GM19438 (cell line): ENCODE measurements at regions not wholly inside any gene's neighbourhood (a gene's known extent, or its start where the extent isn't known, plus 50 kb on each side); places are given as distances from the start of the nearest gene placed in this dataset.
"Not testable (repeated sequence)": the region's sequence is repeated elsewhere in the genome, so short reads cannot be mapped to it uniquely, and the experiment has no call there.

Experiments used
- ATAC-seq: cut with Tn5 transposase; IDR thresholded peaks from one replicate; pipeline ENCODE4 v1.9.1; 2021; ENCODE audit warnings: low read depth; ENCODE audit not compliant: unreplicated experiment

GRCh38 chr5:126253406-126253805, 169.8 kb upstream of the GRAMD2B start:
- no peak for ATAC-seq

DNA sequence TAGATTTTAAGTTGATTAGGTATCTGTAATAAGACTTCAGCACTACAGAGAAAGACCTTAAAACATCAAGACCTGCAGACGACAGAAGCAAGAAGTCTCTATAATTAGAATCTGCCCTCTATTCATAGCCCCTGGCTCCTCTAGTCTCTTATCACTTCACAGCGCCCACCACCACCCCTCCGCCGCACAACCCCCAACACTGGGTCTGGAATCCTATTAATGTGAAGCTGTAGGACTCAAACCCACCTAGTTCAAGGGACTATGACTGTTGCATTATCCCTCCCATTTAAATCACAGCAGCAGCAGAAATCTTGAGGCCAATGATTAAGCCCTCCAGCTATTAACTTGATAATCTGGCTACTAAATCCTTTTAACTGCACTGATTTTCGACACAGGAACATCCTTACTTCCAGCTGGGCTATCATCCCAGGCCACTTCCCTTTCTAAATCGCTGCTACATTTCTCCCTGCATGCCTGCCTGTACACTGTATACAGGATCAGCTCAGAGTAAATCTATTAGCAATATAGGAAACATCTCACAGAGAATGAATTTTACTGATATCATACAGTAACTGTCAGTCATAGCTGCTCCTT, 159.5 kb upstream of the GRAMD2B start:
- no peak for ATAC-seq

DNA sequence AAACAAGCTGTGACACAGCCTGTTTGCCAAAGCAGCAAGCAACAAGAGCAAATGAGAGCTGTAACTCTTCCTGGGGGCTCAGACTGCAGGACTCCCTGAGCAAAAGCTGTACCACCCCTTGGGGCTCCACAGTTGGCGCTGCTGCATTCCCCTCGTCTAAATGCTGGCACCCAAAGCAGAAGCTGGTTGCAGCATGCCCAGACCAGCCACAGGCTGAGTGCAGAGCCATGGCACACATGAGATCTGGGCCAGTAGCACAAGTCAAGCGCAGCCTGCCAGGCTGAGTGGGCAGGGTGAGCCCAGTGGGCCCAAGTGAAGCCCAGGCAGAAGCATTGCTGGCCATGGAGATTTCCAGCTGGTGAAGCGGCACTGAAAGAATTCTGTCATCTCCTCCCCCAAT, 157.3 kb upstream of the GRAMD2B start:
- ATAC-seq = no peak

DNA sequence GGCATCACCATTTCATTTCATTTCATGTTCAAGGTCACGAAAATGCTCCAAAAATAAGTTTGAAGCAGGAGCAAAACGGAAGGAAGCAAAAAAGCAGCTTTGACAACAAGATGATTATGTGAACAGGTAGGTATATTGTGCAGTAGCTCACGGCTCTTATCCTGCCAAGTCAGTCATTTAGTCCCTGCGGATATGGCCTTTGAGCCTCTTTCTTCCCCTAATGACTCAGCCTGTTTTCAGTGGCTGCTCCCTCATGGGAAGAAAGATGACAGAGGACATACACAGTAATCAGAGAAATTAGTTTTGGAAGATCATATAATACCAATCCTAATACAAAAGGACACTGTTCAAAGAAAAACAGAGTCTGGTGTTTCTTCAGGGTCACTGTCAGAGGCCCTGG, 155.8 kb upstream of the GRAMD2B start:
- ATAC-seq = no peak

DNA sequence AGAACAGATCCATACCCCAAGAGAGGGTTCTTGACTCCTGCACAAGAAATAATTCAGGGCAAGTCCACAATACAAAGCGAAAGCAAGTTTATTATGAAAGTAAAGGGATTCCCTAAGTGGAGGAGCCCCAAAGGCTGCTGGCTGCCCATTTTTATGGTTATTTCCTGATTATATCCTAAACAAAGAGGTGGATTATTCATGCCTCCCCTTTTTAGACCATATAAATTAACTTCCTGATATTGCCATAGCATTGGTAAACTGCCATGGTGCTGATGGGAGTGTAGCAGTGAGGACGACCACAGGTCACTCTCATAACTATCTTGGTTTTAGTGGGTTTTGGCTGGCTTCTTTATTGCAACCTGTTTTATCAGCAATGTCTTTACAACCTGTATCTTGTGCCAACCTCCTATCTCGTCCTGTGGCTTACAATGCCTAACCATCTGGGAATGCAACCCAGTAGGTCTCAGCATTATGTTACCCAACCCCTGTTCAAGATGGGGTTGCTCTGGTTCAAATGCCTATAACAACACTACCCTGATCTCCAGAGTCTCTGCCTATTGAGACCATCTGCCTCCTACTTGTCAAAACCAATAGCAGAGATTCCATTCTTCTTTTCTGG, 154.4 kb upstream of the GRAMD2B start:
- ATAC-seq = no peak

DNA sequence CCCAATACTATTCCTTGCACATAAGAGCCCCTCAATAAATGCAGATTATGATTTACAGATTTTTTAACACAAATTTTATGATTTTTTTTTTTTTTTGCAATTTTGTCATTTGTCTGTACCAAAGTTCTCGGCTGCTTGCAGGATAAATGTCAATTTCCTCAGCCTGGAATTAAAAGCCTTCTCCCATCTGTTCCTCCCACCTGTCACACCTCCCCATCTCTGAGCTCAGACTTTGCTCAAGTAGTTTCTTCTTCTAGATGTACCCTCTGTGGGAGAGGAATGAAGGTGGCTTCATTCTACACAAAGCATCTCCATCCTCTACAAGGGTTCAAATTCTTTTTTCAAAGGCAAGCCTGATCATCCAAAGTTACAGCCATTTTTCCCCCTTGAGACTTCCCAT, 153.7 kb upstream of the GRAMD2B start:
- no peak for ATAC-seq

GRCh38 chr5:126271141-126271540, 152.1 kb upstream of the GRAMD2B start:
- no peak for ATAC-seq

DNA sequence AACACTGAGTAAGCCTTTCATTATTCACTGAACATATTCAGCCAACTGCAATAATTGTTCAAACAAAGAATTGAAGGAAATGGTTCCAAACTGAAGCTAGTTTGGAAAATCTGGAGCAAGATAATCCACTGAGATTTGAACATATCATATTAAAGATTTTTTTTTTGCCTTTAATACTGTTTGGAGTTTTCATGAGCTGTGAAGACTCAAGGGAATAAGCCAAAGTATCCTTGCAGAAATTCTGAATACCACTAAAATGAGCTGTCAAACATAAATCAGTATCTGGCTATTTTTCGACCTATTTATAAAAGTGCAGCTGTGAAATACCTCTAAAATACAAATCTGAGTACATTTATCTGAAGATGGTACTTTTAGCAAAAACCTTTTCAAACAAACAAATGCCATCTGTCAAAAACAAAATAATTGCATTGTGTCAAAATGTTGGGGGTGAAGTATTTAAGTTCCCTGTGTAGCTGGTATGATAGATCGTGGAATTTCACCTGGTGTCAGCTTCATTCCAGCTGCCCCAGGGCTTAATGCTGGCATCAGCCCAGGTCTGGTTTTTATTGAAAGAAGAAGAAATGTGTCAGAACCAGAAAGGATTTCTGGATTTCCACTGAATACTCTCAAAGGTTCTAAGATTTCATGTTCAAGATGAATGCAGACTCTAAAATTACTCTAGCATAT, 149.0 kb upstream of the GRAMD2B start:
- no peak for ATAC-seq

DNA sequence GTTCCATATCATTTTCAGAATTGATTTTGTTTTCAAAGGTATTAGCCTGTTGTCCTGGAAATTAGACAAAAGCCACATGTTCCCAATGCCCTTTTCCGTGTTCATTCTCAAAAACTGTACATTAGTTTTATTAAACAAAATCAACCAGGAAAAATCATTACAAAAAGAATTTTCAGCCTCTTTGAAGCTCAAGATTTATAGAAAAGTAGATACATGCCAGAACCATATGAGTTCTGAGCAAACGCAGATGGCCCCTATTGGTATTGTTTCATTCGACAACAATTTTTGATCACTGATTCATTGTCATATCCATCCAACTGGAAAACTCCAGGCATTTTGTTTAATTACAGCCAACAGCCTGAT, 148.5 kb upstream of the GRAMD2B start:
- no peak for ATAC-seq

DNA sequence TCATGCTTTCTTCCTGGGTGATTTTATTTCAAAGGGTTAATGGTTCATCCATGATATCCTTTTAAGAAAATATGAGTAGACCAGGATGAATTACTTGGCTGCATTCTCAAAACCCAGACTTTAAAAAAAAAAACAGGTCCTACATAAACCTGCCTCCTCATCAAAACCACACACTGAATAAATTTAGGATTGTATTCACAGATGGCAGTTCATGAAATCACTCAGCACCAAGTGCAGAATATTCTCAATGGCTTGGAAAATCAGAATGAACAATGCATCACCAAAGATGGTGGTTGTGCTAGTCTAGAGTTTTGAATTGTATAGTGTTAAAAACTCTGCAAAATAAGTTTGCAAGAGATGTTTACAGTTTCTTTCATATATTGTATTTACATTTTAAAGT, 145.4 kb upstream of the GRAMD2B start:
- ATAC-seq = no peak

DNA sequence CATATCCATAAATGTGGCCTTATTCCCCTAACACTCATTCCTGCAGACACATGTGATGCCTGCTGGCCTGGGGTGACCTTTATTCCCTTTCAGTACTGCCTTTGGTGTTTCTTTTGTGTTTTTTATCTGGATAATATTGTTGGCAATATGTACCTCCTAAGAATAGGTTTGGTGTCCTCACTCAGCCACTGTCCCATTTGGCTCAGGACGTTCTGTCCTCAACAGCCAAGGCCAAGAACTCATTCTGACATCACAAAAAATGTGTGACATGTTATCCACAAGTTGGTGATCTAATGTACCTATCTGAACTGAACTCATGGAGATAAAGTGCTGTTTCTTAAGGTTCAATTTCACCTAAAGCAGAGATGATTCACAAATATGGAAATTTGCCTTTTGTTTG, 142.9 kb upstream of the GRAMD2B start:
- ATAC-seq = no peak

- no peak for ATAC-seq
Observed at GRCh38 chr5:126280846-126281245, 142.4 kb upstream of the GRAMD2B start.

- ATAC-seq = no peak
Observed at GRCh38 chr5:126284977-126285696, 138.1 kb upstream of the GRAMD2B start.

- ATAC-seq = not testable (repeated sequence)
Observed at GRCh38 chr5:126296121-126296520, 127.1 kb upstream of the GRAMD2B start.

DNA sequence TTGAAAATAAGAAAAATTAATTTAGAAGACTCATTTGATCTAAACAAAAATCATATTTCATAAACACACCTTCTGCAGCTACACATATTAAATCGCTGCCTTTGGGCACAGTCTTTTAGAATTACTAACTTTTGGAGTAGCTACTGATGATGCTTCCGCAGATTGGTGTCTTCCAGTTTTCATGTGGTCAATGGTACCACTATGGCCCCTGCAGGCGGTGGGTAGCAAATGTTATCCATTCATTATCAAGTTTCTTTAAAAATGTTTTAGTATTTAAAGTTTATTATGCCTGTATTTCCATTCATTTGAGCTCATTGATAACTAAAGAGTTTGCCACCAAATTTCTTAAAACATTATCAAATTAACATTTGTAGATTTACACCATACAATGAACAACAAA, 122.9 kb upstream of the GRAMD2B start:
- no peak for ATAC-seq

DNA sequence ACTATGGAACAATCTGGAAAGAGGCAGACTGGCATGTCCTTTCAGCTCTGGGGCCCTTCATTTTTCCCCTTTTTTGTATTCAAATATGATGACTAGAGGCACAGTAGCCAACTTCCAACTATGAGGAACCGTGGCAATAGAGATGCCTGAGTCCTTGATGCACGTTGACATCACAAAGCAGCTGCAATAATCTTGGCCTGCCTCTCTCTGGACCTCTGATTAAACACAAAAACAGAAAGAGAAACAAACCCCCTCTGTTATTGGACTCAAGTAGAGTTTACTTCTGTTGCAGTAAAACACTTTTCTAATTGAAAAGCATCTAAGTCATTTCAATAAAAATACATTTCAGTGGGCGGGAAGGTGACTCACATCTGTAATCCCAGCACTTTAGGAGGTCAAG, 122.2 kb upstream of the GRAMD2B start:
- ATAC-seq = no peak

DNA sequence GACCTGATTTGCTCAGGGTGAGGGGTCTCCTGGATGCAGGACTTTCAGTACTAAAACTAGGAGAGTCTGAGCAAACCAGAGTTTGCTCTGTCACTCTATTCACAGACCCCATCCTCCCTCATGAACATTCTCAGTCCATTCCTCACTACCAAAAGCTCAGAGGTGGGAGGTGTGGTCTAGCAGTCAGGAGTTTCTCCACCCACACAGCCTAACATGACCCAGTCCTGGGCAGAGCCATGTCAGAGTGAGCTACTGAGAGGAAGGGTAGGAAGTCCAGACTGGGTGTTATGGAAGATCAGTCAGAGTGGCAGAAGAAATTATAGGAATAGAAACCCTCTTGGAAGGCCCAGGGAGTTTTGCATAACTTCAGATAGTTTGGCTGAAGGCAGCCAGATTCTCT, 113.3 kb upstream of the GRAMD2B start:
- ATAC-seq = no peak

DNA sequence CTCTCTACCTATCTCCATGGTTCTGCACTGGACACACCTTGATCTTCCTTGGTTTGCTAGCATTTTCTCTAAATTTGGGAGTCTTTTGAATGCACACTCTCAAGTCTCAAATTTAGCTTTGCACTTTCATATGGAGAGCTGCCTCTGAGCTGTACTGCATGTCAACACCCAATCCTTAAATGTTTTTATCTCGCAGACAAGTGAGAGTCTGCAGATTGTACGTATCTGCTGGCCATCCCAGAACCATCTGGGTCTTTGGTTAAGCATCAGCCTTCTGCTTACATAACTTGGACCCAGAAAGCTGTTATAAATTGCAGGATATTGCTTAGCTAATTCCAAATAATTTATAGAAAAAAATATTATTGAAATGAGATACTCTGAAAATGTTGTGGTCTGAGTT, 111.4 kb upstream of the GRAMD2B start:
- no peak for ATAC-seq

DNA sequence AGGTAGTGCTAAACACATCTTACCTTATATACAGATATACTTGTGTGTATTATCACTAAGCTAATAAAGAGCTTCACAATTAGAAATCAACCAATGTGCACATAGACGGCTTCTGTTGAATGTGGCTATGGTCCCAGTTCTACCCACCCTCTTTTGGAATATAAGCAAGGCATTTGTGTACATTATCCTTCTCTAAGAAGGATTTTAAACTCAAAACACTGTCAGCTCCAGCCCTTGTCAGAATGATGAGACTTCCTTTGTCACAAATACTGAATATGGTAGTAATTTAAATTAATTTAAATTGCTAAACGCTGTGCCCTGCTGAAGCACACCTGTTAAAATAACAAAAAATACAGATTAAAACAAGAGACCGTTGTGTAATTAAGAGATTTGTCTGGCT, 107.9 kb upstream of the GRAMD2B start:
- ATAC-seq = no peak

DNA sequence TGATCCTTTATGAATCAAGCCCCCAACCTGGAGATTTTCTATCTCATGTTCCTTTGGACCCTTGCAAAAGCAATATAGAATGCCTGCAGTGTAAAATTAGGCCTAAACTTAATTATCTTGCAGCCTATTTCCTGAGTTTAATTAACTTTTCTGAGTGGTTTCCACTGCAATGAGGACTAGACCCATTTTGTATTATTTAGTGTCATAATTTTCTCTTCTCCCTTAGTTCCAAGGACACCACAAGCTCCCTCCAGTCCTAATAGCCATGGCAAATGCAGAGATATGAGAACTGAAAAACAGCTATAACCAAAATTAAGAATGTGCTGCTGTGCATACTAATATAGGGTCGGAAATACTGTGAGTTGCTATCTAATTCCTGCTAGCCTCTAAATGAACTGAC, 90.9 kb upstream of the GRAMD2B start:
- ATAC-seq = no peak

- ATAC-seq = no peak
Observed at GRCh38 chr5:126334760-126335159, 88.4 kb upstream of the GRAMD2B start.

GRCh38 chr5:126335886-126336285, 87.3 kb upstream of the GRAMD2B start:
- no peak for ATAC-seq
